GM19238 (cell line): ENCODE measurements at regions not wholly inside any gene's neighbourhood (a gene's known extent, or its start where the extent isn't known, plus 50 kb on each side); places are given as distances from the start of the nearest gene placed in this dataset.

ENCODE experiments used
- DNase-seq: peaks from one replicate; pipeline ENCODE4 v3.0.0; 2011; ENCODE audit warnings: low spot score; ENCODE audit not compliant: insufficient read length

- DNase-seq: no peak
Measured at GRCh38 chr14:36035675-36036074, 140.8 kb downstream of the PTCSC3 start.

GRCh38 chr14:36028665-36029064 lies 147.9 kb downstream of the PTCSC3 start:
- DNase-seq: no peak

GRCh38 chr14:36028218-36028617 lies 148.3 kb downstream of the PTCSC3 start:
- DNase-seq: no peak

GRCh38 chr14:36027354-36027753 lies 149.2 kb downstream of the PTCSC3 start:
- DNase-seq: no peak

GRCh38 chr14:36022765-36023410 lies 153.6 kb downstream of the PTCSC3 start:
- no peak for DNase-seq

GRCh38 chr14:36021591-36022320 lies 154.8 kb downstream of the PTCSC3 start:
- DNase-seq: no peak

GRCh38 chr14:36021030-36021422 lies 155.5 kb downstream of the PTCSC3 start:
- no peak for DNase-seq

- DNase-seq: no peak
Measured at GRCh38 chr14:36020120-36021029, 156.1 kb downstream of the PTCSC3 start.

- no peak for DNase-seq
Measured at GRCh38 chr14:36019126-36019525, 157.4 kb downstream of the PTCSC3 start.

GRCh38 chr14:36014236-36014635 lies 162.3 kb downstream of the PTCSC3 start:
- DNase-seq: no peak

GRCh38 chr14:36013483-36013882 lies 163.0 kb downstream of the PTCSC3 start:
- DNase-seq: no peak

GRCh38 chr14:36012621-36013020 lies 163.9 kb downstream of the PTCSC3 start:
- DNase-seq: no peak

GRCh38 chr14:36009643-36010042 lies 166.9 kb downstream of the PTCSC3 start:
- no peak for DNase-seq

GRCh38 chr14:36006623-36007022 lies 169.9 kb downstream of the PTCSC3 start:
- DNase-seq: no peak

GRCh38 chr14:36005670-36006069 lies 170.9 kb downstream of the PTCSC3 start:
- DNase-seq: no peak

- DNase-seq: no peak
Measured at GRCh38 chr14:36001936-36002335, 174.6 kb downstream of the PTCSC3 start.

- DNase-seq: no peak
Measured at GRCh38 chr14:35999294-35999693, 173.2 kb downstream of the BRMS1L start.

- no peak for DNase-seq
Measured at GRCh38 chr14:35998303-35998702, 172.2 kb downstream of the BRMS1L start.

- no peak for DNase-seq
Measured at GRCh38 chr14:35993684-35993960, 167.5 kb downstream of the BRMS1L start.

- no peak for DNase-seq
Measured at GRCh38 chr14:35992816-35993683, 166.9 kb downstream of the BRMS1L start.

GRCh38 chr14:35991356-35991755 lies 165.2 kb downstream of the BRMS1L start:
- DNase-seq: no peak
